H1 (cell line): ENCODE measurements at regions not wholly inside any gene's neighbourhood (a gene's known extent, or its start where the extent isn't known, plus 50 kb on each side); places are given as distances from the start of the nearest gene placed in this dataset.

Source experiments
- JUN ChIP-seq: IDR thresholded peaks from 2 replicates; pipeline ENCODE4 v1.6.1; 2011; ENCODE audit warnings: low read depth, mild to moderate bottlenecking, improper control_type of control experiment, low read length

DNA sequence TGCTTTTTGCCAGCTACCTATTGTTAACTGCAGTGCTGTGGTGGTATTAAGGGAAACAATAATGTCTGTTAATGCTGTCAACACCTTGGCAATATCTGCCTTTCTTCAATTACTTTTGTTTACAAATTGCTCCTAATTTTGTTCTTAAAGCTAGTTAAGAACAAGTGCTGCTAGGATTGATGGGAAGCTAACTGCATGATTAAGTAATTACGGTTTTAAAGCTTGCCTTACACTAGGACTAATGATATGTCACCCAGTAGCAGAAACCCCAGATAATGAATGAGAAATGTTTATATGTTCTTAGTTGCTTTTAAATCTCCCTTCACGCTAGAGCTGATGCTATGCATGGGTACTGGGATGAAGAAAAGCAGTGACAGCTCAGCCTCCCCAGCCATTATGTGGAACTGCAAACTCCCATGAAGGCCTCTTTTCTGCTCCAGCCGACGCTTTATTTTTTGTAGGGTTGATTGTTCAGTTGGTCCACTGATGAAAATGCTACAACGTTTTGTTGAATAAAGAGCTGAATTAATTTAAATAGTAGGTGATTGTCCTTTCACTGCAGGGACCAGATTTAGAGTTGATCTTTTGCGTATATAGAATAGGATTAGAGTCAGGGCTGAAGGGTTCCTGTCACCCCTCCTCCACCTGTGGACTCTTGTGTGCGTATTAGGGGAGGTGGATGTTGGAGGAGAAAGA lies 610.5 kb downstream of the TFAP2B start (continued):
- TF ChIP-seq JUN: no peak
